Transverse colon (tissue), 4 donors: ENCODE measurements at regions not wholly inside any gene's neighbourhood (a gene's known extent, or its start where the extent isn't known, plus 50 kb on each side); places are given as distances from the start of the nearest gene placed in this dataset.

Experiments used
- EP300 ChIP-seq: sonication (generic); formaldehyde crosslinking; IDR thresholded peaks from one replicate; pipeline ENCODE4 v1.6.1; 2017; ENCODE audit warnings: antibody characterized with exemption, low read depth
- POLR2A ChIP-seq: fragments of 450-650 bp; IDR thresholded peaks from one replicate; pipeline ENCODE4 v1.6.1; 2016; ENCODE audit warnings: antibody characterized with exemption, mild to moderate bottlenecking, moderate library complexity
- POLR2AphosphoS5 ChIP-seq, 3 donors: sonication (generic); formaldehyde crosslinking; IDR thresholded peaks; one replicate each; pipeline ENCODE4 v1.6.1; 2016; ENCODE audit warnings: antibody characterized with exemption in 3 of 3
- TF ChIP-seq, protein P1 (sequence below), 5 experiments: fragments of 200-600 bp in 3 of 5; fragments of 450-650 bp in 2 of 5; sonication (generic) in 3 of 5; IDR thresholded peaks; 1 replicate in 2 of 5; 2 replicates in 3 of 5; pipeline ENCODE4 v1.5.1; 2016 to 2017; ENCODE audit warnings: antibody characterized with exemption in 5 of 5, inconsistent platforms in 3 of 5, mild to moderate bottlenecking in 2 of 5, moderate library complexity in 1 of 5

GRCh38 chr5:74059706-74060105 lies 433.7 kb downstream of the ARHGEF28 start:
- no peak for TF ChIP-seq POLR2A
- TF ChIP-seq, protein P1, sequence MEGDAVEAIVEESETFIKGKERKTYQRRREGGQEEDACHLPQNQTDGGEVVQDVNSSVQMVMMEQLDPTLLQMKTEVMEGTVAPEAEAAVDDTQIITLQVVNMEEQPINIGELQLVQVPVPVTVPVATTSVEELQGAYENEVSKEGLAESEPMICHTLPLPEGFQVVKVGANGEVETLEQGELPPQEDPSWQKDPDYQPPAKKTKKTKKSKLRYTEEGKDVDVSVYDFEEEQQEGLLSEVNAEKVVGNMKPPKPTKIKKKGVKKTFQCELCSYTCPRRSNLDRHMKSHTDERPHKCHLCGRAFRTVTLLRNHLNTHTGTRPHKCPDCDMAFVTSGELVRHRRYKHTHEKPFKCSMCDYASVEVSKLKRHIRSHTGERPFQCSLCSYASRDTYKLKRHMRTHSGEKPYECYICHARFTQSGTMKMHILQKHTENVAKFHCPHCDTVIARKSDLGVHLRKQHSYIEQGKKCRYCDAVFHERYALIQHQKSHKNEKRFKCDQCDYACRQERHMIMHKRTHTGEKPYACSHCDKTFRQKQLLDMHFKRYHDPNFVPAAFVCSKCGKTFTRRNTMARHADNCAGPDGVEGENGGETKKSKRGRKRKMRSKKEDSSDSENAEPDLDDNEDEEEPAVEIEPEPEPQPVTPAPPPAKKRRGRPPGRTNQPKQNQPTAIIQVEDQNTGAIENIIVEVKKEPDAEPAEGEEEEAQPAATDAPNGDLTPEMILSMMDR (IDR thresholded peaks at IDR 0.05): no peak
- TF ChIP-seq EP300: no peak
- no peak for TF ChIP-seq POLR2AphosphoS5 (IDR thresholded peaks at IDR 0.05)
